Mesendoderm (in vitro differentiated cells): ENCODE measurements at regions not wholly inside any gene's neighbourhood (a gene's known extent, or its start where the extent isn't known, plus 50 kb on each side); places are given as distances from the start of the nearest gene placed in this dataset.

Source experiments
- DNase-seq: peaks from one replicate; pipeline ENCODE4 v3.0.0; 2013
- H2AK5ac ChIP-seq: 2 replicates; pipeline ENCODE4 v1.6.1; 2013; ENCODE audit warnings: low read length, inconsistent platforms
- H2BK120ac ChIP-seq: 2 replicates; pipeline ENCODE4 v1.6.1; 2013; ENCODE audit warnings: low read depth, mild to moderate bottlenecking, low read length, moderate library complexity, mixed read lengths
- H2BK15ac ChIP-seq: replicated peaks from 2 replicates; pipeline ENCODE4 v1.6.1; 2013; ENCODE audit warnings: low read depth, mild to moderate bottlenecking, moderate library complexity
- H2BK5ac ChIP-seq: 2 replicates; pipeline ENCODE4 v1.6.1; 2013; ENCODE audit warnings: low read length, inconsistent platforms
- H3K18ac ChIP-seq: 2 replicates; pipeline ENCODE4 v1.6.1; 2013; ENCODE audit warnings: mild to moderate bottlenecking, low read length, mixed read lengths
- H3K23ac ChIP-seq: one replicate; pipeline ENCODE4 v1.6.1; 2013; ENCODE audit warnings: low read length
- H3K27ac ChIP-seq: 2 replicates; pipeline ENCODE4 v1.5.1; 2013; ENCODE audit warnings: low read depth, mild to moderate bottlenecking, inconsistent platforms, low read length, moderate library complexity
- H3K27me3 ChIP-seq: 2 replicates; pipeline ENCODE4 v1.6.1; 2013; ENCODE audit warnings: low read length, control low read depth, mild to moderate bottlenecking, inconsistent platforms; ENCODE audit not compliant: insufficient read depth, poor library complexity
- H3K36me3 ChIP-seq: 2 replicates; pipeline ENCODE4 v1.6.1; 2013; ENCODE audit warnings: low read length, inconsistent platforms; ENCODE audit not compliant: control insufficient read depth, insufficient read depth
- H3K4ac ChIP-seq: one replicate; pipeline ENCODE4 v1.6.1; 2013; ENCODE audit warnings: low read depth, mild to moderate bottlenecking, low read length, moderate library complexity
- H3K4me1 ChIP-seq: 2 replicates; pipeline ENCODE4 v1.6.1; 2013; ENCODE audit warnings: low read depth, low read length, inconsistent platforms; ENCODE audit not compliant: control insufficient read depth
- H3K4me2 ChIP-seq: 2 replicates; pipeline ENCODE4 v1.6.1; 2013; ENCODE audit warnings: low read length
- H3K4me3 ChIP-seq: 2 replicates; pipeline ENCODE4 v1.5.1; 2013; ENCODE audit warnings: mild to moderate bottlenecking, low read length
- H3K56ac ChIP-seq: one replicate; pipeline ENCODE4 v1.6.1; 2013; ENCODE audit warnings: low read length
- H3K79me1 ChIP-seq: 2 replicates; pipeline ENCODE4 v1.6.1; 2013; ENCODE audit warnings: low read length, inconsistent platforms
- H3K79me2 ChIP-seq: 2 replicates; pipeline ENCODE4 v1.6.1; 2013; ENCODE audit warnings: mild to moderate bottlenecking, low read length; ENCODE audit not compliant: control insufficient read depth, insufficient read depth
- H3K9ac ChIP-seq: 2 replicates; pipeline ENCODE4 v1.6.1; 2013; ENCODE audit warnings: low read length, inconsistent platforms
- H4K5ac ChIP-seq: one replicate; pipeline ENCODE4 v1.6.1; 2013; ENCODE audit warnings: low read length
- H4K8ac ChIP-seq: one replicate; pipeline ENCODE4 v1.6.1; 2013; ENCODE audit warnings: low read depth, mild to moderate bottlenecking, control low read depth, low read length, moderate library complexity
- WGBS: extraction: QIAGEN DNeasy Blood & Tissue Kit; methylation state at CpG from one replicate; pipeline ENCODE4 v1.1.7; 2013; ENCODE audit warnings: low lambda C conversion rate, missing lambda C conversion rate; ENCODE audit not compliant: insufficient coverage; ENCODE audit errors: extremely low coverage; 5-methylcytosine and 5-hydroxymethylcytosine counted together

DNA sequence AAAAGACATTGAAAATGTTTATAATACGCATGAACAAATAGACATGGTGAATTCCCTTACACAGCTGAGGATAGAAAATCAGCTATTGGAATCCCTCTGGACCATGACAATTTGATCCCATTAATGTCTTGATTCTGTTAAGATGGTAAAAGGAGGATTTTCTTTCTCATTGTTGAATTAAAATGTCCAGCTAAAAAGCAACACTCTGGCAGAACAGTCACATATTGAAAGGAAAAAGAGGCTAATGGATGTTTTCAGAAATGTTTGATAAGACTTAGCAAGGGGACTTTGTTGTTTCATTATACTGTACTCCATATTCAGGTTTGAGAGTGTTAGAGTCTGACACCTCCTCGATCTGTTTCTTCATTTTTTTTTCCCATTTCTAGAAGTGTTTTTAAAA is 296.0 kb downstream of the OLFM4 start:
- H3K9ac ChIP-seq = no peak overlapping the region
- no peak overlapping the region for H4K8ac ChIP-seq
- H3K4ac ChIP-seq = no peak overlapping the region
- H2BK120ac ChIP-seq = no peak overlapping the region
- no peak overlapping the region for H3K18ac ChIP-seq
- H3K27me3 ChIP-seq = no peaks in the 10 kb centered on the region
- H3K4me1 ChIP-seq = no peaks in the 10 kb centered on the region
- no CpG with 5 or more reads among the region's 2 CpGs for WGBS
- H3K23ac ChIP-seq = no peak overlapping the region
- H3K36me3 ChIP-seq = no peaks in the 10 kb centered on the region
- no peak overlapping the region for H4K5ac ChIP-seq
- H2BK5ac ChIP-seq = no peak overlapping the region
- H3K79me2 ChIP-seq = no peaks in the 10 kb centered on the region
- H3K4me2 ChIP-seq = no peak overlapping the region
- DNase-seq = no peak
- no peak overlapping the region for H3K4me3 ChIP-seq
- H2BK15ac ChIP-seq = no peak overlapping the region
- H3K56ac ChIP-seq = no peak overlapping the region
- H3K27ac ChIP-seq = no peak overlapping the region
- H2AK5ac ChIP-seq = no peak overlapping the region
- H3K79me1 ChIP-seq = no peaks in the 10 kb centered on the region

DNA sequence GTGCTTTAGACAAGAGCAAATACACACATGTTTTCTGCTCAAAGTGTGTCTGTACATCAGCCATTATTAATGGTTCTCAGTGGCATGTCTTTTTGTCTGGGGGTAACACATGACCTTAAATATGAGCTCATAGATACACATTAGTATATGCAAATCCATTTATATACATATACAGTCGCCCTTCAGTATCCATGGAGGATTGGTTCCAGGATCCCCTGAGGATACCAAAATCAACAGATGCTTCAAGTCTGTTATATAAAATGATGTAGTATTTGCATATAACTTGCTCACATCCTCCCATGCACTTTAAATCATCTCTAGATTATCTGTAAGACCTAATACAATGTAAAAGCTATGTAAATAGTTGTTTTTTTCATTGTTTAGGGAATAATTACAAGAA is 298.1 kb downstream of the OLFM4 start:
- no peak overlapping the region for H3K27ac ChIP-seq
- H3K23ac ChIP-seq = no peak overlapping the region
- no peaks in the 10 kb centered on the region for H3K27me3 ChIP-seq
- no peak overlapping the region for H2BK15ac ChIP-seq
- H3K36me3 ChIP-seq = no peaks in the 10 kb centered on the region
- H3K79me2 ChIP-seq = no peaks in the 10 kb centered on the region
- H3K79me1 ChIP-seq = no peaks in the 10 kb centered on the region
- H4K8ac ChIP-seq = no peak overlapping the region
- no peak for DNase-seq
- H3K4me2 ChIP-seq = no peak overlapping the region
- no peak overlapping the region for H2BK5ac ChIP-seq
- no peak overlapping the region for H3K4ac ChIP-seq
- no peak overlapping the region for H3K56ac ChIP-seq
- no CpG with 5 or more reads among the region's 1 CpG for WGBS
- no peak overlapping the region for H3K4me3 ChIP-seq
- H2AK5ac ChIP-seq = no peak overlapping the region
- H3K4me1 ChIP-seq = no peaks in the 10 kb centered on the region
- H2BK120ac ChIP-seq = no peak overlapping the region
- H4K5ac ChIP-seq = no peak overlapping the region
- H3K18ac ChIP-seq = no peak overlapping the region
- no peak overlapping the region for H3K9ac ChIP-seq

DNA sequence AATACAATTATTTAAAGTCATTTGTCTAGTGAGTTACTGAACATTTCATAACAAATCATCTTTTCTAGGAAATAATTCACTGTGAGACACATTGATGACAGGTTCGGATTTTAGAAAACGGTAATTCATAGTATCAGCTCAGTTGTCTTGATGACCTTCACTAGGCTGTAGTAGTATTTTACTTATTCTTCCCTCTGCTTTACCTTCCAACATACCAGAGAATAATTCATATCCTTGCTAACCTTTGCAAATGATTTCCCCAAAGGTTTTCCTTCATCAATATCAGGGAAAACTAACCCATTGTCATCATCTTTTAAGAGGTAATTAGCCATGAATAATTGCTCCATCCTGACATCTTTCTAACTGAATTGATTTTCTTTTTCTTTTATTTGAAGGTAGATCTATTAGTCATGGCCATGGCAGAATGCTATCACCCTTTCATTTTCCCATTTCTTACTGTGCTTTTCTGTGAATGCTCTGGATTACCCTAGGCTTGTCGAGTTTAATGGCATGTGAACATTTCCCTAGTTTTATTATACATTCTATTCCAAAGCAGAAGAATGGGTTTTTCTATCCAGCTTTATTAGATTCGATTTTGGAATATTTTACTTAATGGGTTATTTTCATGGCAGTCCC is 299.2 kb downstream of the OLFM4 start:
- H2AK5ac ChIP-seq = no peak overlapping the region
- no peak overlapping the region for H3K23ac ChIP-seq
- H3K18ac ChIP-seq = no peak overlapping the region
- no peak overlapping the region for H4K8ac ChIP-seq
- no peak overlapping the region for H3K4me2 ChIP-seq
- H3K4ac ChIP-seq = no peak overlapping the region
- H2BK120ac ChIP-seq = no peak overlapping the region
- H4K5ac ChIP-seq = no peak overlapping the region
- no peak overlapping the region for H3K4me3 ChIP-seq
- WGBS = no CpG with 5 or more reads among the region's 4 CpGs
- H3K79me2 ChIP-seq = no peaks in the 10 kb centered on the region
- DNase-seq = no peak
- H3K27me3 ChIP-seq = no peaks in the 10 kb centered on the region
- no peaks in the 10 kb centered on the region for H3K36me3 ChIP-seq
- no peaks in the 10 kb centered on the region for H3K79me1 ChIP-seq
- no peak overlapping the region for H2BK15ac ChIP-seq
- no peak overlapping the region for H3K27ac ChIP-seq
- H3K56ac ChIP-seq = no peak overlapping the region
- no peak overlapping the region for H2BK5ac ChIP-seq
- H3K4me1 ChIP-seq = no peaks in the 10 kb centered on the region
- H3K9ac ChIP-seq = no peak overlapping the region

DNA sequence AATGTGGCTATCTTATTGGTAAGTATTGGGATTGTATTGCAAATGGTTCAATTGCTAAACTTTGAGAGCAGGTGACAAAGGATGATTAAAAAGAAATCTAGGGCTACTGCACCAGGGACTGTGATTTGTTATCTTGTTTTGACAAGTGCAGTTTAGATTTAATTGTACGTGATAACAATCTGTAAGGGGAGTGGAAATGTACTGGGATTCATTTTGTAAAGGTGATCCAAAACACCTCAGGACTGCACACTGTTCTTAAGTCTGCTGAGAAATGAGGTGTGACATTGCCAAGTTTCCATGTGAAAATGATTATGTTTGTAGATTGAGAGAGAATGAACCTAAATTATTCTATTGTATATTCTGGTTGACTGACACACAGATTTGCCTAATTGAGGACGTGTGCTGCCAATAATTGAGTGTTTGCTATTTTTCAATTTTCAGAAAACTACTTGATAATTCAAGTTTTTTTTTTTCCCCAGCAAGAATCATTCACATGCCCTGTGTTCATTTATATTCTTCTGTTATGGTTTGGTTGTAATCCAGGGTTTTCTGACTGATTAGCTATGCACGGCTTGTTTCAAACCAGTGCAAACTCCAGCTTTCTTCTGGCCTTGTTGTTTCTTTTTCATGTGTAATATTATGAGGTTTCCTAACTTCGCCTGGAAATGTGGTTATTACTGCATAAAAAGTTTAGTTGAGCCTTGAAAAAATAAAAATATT is 308.0 kb downstream of the OLFM4 start:
- no peak overlapping the region for H3K4me3 ChIP-seq
- no peaks in the 10 kb centered on the region for H3K79me1 ChIP-seq
- no peak overlapping the region for H4K8ac ChIP-seq
- no peak overlapping the region for H2BK15ac ChIP-seq
- H3K18ac ChIP-seq = no peak overlapping the region
- no peak overlapping the region for H2BK5ac ChIP-seq
- no peak overlapping the region for H2AK5ac ChIP-seq
- no peak overlapping the region for H3K4me2 ChIP-seq
- H3K9ac ChIP-seq = no peak overlapping the region
- H2BK120ac ChIP-seq = no peak overlapping the region
- no CpG with 5 or more reads among the region's 4 CpGs for WGBS
- no peaks in the 10 kb centered on the region for H3K79me2 ChIP-seq
- DNase-seq = no peak
- H3K4me1 ChIP-seq = no peaks in the 10 kb centered on the region
- no peaks in the 10 kb centered on the region for H3K36me3 ChIP-seq
- no peak overlapping the region for H3K27ac ChIP-seq
- no peak overlapping the region for H4K5ac ChIP-seq
- no peak overlapping the region for H3K23ac ChIP-seq
- H3K27me3 ChIP-seq = no peaks in the 10 kb centered on the region
- no peak overlapping the region for H3K4ac ChIP-seq
- H3K56ac ChIP-seq = no peak overlapping the region

DNA sequence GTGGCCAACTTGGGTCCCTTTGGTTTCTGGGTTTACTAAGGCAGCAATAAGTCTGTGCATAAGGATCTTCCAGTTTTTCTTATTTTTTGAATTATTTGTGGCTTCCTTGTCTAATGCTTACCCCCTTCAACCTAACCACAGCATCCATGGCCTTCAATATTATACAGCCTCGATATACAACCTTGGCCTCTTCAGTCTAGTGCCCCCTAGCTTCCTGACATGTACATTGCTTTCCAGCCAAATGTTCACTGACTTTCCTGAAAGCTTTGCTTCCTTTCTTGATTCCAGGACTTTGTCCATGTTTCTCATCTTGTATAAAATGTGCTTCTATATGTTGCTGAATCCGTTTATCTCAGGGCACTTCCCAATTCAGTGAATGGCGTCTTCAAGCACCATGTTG is 310.1 kb downstream of the OLFM4 start:
- Histone ChIP-seq H3K4ac (no peak overlapping the region), H3K4me3 (no peak overlapping the region), H4K8ac (no peak overlapping the region), H3K79me2 (no peaks in the 10 kb centered on the region), H3K56ac (no peak overlapping the region), H4K5ac (no peak overlapping the region), H3K18ac (no peak overlapping the region), H2BK120ac (no peak overlapping the region), H2BK15ac (no peak overlapping the region), H2BK5ac (no peak overlapping the region), H2AK5ac (no peak overlapping the region), H3K27me3 (no peaks in the 10 kb centered on the region), H3K9ac (no peak overlapping the region), H3K36me3 (no peaks in the 10 kb centered on the region), H3K23ac (no peak overlapping the region), H3K27ac (no peak overlapping the region), H3K4me2 (no peak overlapping the region), H3K79me1 (no peaks in the 10 kb centered on the region), H3K4me1 (peaks cover 5% of the 10 kb centered on the region)
- DNase-seq = no peak
- WGBS = no CpG with 5 or more reads among the region's 3 CpGs
